ENCODE measurements at regions not wholly inside any gene's neighbourhood (a gene's known extent, or its start where the extent isn't known, plus 50 kb on each side); places are given as distances from the start of the nearest gene placed in this dataset.

DNA sequence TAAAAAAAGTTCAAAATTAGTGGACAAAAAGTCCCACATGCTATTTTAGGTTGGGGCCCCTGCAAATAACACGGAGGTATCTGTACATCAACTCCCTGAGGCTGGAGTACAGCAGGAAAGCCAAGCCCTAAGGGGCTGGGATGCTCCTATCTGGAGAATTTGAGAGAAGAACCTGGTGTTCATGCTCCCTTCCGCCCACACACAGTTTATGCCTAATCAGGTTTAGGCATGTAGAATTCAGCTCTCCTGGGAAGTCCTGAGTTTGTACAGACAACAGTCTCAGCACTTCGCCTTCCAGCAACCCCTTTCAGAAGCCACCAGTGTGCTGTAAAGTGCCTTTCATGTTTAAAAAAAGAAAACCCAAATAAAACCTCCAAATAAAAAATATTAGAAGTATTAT, 237.3 kb upstream of the GRIP1 start:
- TF ChIP-seq, protein P1, sequence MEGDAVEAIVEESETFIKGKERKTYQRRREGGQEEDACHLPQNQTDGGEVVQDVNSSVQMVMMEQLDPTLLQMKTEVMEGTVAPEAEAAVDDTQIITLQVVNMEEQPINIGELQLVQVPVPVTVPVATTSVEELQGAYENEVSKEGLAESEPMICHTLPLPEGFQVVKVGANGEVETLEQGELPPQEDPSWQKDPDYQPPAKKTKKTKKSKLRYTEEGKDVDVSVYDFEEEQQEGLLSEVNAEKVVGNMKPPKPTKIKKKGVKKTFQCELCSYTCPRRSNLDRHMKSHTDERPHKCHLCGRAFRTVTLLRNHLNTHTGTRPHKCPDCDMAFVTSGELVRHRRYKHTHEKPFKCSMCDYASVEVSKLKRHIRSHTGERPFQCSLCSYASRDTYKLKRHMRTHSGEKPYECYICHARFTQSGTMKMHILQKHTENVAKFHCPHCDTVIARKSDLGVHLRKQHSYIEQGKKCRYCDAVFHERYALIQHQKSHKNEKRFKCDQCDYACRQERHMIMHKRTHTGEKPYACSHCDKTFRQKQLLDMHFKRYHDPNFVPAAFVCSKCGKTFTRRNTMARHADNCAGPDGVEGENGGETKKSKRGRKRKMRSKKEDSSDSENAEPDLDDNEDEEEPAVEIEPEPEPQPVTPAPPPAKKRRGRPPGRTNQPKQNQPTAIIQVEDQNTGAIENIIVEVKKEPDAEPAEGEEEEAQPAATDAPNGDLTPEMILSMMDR (IDR thresholded peaks at IDR 0.05), result no peak
- TF ChIP-seq POLR2AphosphoS5 (IDR thresholded peaks at IDR 0.05) (no peak), POLR2A (IDR thresholded peaks at IDR 0.05) (no peak)

All from stomach (tissue), 4 donors.